Epithelial cell of esophagus (primary cell): ENCODE measurements at regions not wholly inside any gene's neighbourhood (a gene's known extent, or its start where the extent isn't known, plus 50 kb on each side); places are given as distances from the start of the nearest gene placed in this dataset.

ENCODE experiments used
- DNase-seq: peaks from one replicate; pipeline ENCODE4 v3.0.0; 2010; ENCODE audit warnings: low read depth
- H3K4me3 ChIP-seq: 2 replicates; pipeline ENCODE4 v1.5.1; 2011; ENCODE audit warnings: mild to moderate bottlenecking, low read length, control low read depth
- TF ChIP-seq, protein P1 (sequence below): IDR thresholded peaks from 2 replicates; pipeline ENCODE4 v1.5.1; 2011; ENCODE audit warnings: low read depth, mild to moderate bottlenecking, low read length, control low read depth, inconsistent platforms; ENCODE audit not compliant: insufficient read depth; ENCODE audit errors: missing control alignments

DNA sequence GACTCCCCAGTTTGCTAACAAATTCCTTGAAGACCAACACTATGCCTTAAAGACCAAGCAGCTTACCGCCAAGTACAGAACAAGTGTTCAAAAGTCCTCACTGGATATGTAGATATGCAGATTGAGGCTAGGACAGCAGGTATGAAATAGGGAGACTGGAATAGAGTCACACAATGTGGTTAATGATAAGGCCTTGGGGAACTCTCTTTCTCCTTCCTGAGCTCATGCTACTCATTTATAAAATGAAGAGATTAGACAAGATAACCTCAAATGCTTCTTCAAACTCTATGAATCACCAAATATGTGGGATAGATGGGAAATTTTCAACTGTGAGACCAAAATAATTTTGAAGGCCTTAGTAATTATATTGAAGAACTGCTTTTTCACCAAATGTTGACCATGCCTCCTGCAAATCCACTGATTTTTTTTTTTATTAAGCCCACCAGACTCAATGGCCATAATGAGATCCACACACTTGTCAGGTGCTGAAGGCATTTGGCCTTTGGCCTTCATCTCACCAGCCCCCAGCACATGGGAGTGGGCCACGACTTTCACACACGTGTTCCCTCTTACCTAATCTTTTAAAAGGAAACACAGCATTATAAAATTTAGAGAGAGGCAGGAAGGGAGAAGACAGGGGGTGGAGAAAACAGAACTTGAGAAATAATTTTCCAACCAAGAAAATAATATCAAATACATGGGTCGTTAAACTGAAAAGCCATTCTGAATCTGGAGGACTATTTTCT is 181.5 kb downstream of the EN1 start:
- DNase-seq, result no peak
- TF ChIP-seq, protein P1, sequence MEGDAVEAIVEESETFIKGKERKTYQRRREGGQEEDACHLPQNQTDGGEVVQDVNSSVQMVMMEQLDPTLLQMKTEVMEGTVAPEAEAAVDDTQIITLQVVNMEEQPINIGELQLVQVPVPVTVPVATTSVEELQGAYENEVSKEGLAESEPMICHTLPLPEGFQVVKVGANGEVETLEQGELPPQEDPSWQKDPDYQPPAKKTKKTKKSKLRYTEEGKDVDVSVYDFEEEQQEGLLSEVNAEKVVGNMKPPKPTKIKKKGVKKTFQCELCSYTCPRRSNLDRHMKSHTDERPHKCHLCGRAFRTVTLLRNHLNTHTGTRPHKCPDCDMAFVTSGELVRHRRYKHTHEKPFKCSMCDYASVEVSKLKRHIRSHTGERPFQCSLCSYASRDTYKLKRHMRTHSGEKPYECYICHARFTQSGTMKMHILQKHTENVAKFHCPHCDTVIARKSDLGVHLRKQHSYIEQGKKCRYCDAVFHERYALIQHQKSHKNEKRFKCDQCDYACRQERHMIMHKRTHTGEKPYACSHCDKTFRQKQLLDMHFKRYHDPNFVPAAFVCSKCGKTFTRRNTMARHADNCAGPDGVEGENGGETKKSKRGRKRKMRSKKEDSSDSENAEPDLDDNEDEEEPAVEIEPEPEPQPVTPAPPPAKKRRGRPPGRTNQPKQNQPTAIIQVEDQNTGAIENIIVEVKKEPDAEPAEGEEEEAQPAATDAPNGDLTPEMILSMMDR, result no peak

DNA sequence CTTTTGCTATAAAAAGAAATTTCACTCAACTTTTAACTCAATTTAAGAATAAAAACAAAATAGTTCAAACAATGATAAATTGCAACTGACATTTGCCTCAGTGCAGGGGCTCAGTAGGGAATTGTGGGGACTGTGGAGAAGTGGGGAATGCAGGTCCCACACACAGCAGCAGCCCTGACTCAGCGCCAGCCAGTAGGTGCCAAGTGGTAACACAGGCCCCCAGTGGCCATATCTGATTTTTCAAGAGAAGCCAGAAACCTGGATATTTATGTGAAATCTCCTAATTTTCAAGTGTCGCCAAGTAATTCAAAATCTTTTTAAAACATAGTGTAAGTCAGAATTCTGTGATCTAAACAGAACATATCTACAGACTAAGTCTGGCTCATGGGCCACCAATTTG is 186.3 kb downstream of the EN1 start:
- TF ChIP-seq, protein P1, result no peak
- DNase-seq, result no peak
- H3K4me3 ChIP-seq, result no peak overlapping the region

More for the DNA sequence above, 181.5 kb downstream of the EN1 start:
- no peak overlapping the region for H3K4me3 ChIP-seq

DNA sequence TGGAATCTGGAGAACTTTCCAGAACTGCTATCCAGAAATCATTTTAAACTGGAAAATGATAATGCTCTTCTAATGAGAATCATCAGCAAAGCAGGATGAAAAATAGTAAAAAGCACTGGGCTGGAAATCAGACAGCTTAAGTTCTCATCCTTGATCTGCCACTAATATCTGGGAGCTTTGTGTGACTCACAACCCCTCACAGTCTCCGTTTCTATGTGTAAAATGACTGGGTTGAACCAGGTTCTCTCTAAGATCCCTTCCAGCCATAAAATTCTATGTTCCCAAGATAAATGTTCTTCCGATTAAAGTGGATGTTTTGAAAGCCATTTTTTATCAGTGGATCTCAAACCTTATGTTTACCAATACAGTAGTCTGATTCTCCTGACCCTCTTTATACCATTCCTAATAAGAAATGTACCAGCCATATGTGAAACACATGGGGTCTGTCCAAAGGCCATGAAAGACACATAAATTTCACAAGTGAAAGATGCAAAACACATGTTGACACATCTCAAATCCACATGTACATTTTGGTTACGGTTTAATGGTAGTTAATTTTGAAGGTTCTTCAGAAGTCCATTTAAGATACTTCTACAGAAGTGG is 188.8 kb downstream of the EN1 start:
- TF ChIP-seq, protein P1, result no peak
- no peak for DNase-seq
- no peak overlapping the region for H3K4me3 ChIP-seq

DNA sequence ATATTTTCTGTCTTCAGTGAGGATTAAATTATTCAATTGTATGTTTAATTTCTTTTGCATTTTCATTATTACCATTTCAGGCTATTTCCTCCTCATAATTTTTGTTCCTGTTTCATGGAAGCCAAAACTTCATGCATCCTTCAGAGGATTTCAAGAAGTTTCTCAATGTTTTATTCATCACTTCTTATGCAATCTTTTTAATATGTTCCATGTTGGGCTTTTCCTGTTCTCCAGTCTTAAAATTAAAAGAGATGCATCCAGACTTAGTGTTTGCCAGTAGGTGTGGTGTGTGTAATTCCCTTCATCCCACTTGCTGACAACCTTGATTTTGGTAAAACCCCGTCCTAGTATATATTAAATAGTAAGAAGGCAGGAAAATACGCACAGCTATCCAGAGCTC is 190.0 kb downstream of the EN1 start:
- H3K4me3 ChIP-seq, result no peak overlapping the region
- no peak for DNase-seq
- TF ChIP-seq, protein P1, result no peak

DNA sequence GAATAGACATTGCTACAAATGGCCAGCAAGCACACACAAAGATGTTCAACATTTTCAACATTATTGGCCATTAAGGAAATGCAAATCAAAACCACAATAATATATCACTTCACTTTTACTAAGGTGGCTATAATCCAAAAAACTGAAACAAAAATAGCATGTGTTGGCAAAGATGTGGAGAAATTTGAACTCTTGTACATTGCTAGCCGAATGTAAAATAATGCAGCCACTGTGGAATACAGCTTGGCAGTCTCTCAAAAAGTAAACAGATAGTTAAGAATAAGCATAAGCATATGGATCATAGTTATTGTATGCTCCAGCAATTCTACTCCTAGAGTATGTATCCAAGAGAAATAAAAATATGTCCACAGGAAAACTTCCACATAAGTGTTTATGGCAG is 192.5 kb downstream of the EN1 start:
- TF ChIP-seq, protein P1, result no peak
- no peak for DNase-seq
- no peak overlapping the region for H3K4me3 ChIP-seq

DNA sequence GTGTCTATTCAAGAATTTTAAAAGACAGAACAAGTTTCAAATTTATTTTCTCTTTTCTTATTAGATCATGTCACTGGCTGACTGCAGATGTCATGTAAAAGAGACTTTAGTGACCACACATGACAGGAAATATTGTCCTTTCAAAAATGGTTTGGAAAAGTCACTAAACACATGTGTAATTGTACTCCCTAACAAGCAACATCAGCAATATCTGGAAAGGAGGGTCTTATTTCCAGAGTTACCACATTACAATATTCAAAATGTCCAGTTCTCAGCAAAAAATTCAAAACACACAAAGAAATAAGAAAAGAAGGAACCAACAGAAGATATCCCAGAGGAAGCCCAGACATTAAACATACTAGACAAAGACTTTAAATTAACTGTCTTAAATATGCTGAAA is 197.1 kb downstream of the EN1 start:
- TF ChIP-seq, protein P1, result no peak
- H3K4me3 ChIP-seq, result no peak overlapping the region
- no peak for DNase-seq

DNA sequence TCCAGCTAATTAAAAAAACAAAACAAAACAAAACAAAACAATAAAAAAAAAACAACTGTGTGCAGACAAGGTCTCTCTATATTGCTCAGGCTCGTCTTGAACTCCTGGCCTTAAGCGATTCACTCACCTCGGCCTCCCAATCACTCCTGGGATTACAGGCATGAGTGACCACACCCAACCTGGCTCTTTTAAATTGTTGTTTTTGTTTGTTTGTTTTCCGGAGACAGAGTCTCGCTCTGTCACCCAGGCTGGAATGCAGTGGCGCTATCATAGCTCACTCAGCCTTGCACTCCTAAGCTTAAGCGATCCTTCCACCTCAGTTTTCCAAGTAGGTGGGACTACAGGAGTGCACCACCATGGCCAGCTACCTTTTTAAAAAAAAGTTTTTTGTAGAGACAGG is 201.6 kb downstream of the EN1 start:
- TF ChIP-seq, protein P1, result no peak

More for the DNA sequence above, 201.6 kb downstream of the EN1 start:
- DNase-seq, result no peak
- H3K4me3 ChIP-seq, result no peak overlapping the region
